ENCODE measurements at regions not wholly inside any gene's neighbourhood (a gene's known extent, or its start where the extent isn't known, plus 50 kb on each side); places are given as distances from the start of the nearest gene placed in this dataset.
A peak's percentile ranks its signal among the peaks of the same experiment; 100 is the strongest.
"Not testable (repeated sequence)": the region's sequence is repeated elsewhere in the genome, so short reads cannot be mapped to it uniquely, and the experiment has no call there.

DNA sequence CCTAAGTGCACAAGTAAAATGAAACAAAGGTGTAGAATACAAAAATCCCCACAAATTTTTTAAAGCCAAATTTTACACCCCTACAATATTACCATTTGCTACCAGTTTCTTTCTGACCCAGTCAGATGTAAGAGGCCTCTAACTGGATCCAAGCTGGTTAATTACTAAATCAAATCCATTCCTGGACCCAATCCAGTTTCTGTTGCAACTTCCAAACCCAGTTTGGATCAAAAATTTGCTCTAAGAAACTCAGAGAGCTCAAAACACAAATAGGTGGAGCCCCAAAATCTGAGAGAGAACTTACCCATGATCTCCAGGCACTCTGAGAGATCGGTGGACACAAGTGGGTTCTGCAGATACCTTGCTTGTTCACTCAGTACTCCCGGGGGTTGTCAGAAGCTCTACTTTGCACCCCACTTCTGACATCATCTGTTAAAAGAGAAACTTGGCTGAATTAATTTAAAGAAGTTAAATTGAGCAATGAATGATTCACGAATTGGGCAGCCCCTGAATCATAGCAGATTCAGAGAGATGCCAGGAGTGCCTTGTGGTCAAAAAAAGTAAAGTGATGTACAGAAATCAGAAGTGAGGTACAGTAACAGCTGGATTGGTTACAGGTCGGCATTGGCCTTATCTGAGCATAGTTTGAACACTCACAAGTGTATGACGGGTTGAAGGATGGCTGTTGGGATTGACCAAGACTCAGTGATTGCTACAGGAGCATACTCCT lies 448.0 kb downstream of the KCNT2 start:
- DNase-seq (ENCODE audit: low read depth): no peak

DNA sequence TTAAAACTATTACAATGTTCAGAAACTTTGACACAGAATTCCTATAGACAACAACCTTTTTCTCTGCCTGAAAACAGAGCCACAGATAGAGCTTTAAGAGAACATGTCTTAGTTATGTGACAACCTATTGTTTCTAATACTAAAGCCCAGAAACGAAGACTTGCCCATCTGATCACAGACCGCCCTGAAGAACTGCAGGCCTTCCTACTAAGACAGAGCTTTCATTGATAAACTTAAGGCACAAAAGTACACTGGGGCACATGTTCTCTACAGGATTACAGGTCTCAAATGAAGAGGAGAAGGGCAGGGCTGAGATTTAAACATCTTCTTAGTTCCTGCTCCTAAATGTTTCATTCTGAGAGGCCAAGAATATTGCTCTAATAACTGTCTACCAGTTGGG lies 452.7 kb downstream of the KCNT2 start:
- no peak for DNase-seq (ENCODE audit: low read depth)

DNA sequence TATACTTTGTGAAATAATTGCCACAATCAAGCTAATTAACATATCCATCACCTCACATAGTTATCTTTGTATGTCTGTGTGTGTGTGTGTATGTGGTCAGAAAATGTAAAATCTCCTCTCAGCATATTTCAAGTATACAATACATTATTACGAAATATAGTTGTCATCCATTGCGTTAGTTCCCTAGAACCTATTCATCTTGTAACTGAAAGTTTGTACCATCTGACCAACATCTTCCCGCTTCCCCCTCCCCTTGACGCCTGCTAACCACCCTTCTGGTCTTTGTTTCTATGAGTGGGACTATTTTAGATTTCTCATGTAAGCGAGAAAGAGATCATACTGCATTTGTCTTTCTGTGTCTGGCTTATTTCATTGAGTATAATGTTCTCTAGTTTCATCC lies 455.3 kb downstream of the KCNT2 start:
- DNase-seq (ENCODE audit: low read depth): no peak

DNA sequence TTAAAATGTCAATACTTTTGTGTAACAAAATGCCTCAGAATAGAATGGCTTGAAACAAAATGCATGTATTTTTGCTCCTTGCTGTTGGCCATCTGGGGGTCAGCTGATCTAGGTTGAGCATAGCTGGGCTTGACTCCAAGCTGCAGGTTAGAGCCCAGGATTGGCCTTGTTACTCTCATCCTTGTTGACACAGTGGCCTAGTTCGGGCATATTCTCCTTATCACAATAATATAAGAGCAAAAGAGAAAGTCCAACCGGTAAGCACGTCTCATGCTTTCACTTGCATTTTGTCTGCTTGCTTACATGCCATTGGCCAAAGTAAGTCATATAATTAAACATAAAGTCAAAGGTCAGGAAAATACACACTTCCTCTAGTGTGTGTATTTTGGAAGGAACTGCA lies 456.2 kb downstream of the KCNT2 start:
- no peak for DNase-seq (ENCODE audit: low read depth)

DNA sequence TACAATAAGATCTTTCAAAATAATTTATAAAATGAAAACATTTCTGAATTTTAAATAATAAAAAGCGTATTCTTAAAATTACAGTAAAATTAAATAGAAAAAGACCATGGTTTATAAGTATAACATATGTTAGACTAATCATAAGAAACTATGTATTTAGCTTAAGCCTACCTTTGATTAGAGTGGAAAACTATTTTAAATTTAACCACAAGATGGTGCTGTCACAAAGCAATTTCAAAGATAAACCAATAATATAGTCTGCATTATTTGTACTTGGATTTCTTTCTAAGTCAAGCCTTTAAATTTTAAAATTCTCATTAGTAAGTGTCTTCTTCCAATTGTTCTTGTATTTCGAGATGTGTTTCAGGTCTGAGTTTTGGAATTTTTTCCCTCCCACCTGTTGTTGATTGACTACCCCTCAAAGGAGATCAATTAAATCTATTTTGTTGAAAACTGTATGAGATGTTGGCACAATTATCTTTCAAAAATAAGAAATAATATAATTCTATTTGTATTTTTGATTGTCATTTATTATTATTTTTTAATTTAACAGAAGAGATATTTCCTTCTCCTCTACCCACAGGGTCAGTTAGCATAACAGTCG lies 459.8 kb downstream of the KCNT2 start:
- DNase-seq (ENCODE audit: low read depth): no peak

DNA sequence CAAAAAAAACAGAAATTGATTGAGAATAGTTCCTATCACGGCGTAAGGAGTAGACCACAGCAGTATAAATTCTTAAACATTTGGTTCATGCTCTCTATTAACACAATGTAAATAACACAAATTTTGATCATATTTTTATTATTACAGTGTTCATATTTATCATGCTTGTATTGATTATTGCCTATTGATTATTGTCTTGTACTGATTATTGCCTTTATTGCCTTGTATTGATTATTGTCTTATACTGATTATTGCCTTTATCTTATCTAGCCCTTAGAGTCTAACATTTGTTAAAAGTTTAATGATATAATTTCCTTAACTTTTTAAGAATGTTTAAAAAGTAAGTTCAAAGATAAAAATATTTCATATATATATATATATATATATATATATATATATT lies 460.7 kb downstream of the KCNT2 start:
- no peak for DNase-seq (ENCODE audit: low read depth)

DNA sequence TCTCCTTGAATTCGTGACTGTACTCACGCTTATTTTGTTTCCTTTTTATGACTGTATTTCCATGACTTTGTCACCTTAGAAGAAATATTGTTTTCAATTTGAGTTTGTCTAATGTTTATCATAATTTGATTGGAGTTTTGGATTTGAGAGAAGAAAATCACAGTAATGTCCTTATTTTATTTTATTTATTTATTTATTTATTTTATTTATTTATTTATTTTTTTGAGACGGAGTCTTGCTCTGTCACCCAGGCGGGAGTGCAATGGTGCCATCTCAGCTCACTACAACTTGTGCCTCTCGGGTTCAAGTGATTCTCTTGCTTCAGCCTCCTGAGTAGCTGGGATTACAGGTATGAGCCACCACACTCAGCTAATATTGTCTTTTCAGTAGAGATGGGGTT lies 463.1 kb downstream of the KCNT2 start:
- not testable (repeated sequence) for DNase-seq (ENCODE audit: low read depth)

DNA sequence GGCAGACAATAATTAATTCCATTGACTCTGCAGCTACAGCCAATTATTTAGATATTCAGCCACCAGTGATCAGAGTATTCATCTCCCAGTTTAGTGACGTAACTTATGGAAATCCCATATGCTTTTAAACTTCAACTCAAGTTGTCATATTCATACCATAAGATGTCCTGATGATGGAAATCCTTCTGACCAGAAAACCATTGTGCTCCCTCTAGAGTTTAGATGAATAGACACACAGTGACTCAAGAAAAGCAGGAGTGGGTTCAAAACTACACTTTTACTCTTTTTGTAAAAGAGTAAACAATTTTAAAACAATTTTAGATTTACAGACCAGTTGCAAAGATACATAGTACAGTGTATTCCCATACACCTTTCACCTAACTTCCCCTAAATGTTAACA lies 463.7 kb downstream of the KCNT2 start:
- DNase-seq (ENCODE audit: low read depth): no peak

DNA sequence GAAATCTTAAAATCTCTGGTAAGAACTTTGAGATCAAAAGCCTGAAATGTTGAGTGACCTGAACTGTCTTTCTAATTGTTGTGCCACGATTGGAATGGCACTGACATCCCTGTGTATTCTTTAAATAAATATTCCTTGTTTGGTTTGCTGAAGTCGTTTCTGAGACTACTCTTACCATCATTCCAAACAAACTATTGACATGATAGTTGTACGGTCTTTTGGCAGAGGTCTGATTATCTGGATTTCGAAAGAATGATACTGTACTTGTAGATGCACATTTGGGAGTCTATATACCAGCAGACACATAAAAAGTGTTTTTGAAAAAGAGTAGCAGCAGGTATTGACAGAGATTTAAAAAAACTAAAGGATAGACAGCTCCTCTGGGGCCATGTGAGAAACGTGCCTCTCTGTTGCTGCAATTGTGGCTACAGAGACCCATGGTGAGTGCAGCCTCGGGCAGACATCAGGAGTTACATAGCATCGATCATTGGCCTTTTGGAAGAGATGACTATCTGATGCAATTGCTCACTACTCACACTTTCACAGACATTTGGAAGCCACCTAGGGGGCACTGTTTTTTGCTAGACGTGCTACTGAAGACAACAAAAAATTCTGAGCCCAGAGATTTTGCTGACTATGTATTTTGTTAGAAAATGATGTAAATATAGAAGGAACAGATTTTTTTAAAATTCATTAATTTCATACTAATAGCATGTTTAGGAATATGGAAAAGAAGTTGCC lies 464.5 kb downstream of the KCNT2 start:
- DNase-seq (ENCODE audit: low read depth): no peak

DNA sequence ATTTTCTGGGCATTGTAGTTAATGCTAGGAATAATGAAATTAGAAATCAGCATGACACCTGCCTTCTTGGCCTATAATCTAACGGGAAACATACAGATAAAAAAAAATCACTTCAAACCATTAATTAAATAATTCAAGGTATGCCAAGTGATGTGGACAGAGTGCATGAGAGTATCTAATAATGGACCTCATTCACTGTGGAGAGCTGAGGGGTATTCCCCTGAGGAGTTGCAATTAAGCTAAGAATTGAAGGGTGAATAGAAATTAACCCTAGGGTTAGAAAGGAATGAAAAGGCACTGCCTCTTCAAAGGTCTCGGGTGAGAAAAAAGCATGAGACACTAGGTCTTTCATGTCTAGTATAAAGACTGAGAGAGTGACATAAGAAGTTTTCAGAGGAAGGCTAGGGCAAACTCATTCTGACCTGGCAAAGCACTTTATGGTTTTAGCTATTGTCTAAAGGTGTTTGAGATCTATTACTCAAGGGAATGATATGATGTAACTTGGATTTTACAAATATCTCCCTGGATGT lies 466.1 kb downstream of the KCNT2 start:
- DNase-seq (ENCODE audit: low read depth): no peak

DNA sequence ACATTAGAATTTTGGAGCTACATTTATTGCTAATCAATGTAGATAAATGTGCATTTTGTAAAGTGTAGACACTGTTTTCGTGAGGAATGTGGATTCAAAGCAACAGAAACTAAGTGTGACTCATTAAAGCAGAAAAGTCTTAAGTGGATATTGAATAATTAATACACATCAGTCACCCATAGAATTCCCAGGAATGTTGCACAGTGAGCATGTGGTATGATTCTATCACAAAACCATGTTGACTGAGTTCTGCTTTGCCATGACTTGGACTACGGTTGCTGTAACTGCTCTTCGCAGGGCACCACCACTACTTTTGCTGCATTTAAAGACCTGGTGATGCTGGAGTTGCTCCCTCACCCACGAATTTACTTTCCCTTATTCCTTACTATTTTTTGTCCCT lies 471.8 kb downstream of the KCNT2 start:
- DNase-seq (ENCODE audit: low read depth): no peak

DNA sequence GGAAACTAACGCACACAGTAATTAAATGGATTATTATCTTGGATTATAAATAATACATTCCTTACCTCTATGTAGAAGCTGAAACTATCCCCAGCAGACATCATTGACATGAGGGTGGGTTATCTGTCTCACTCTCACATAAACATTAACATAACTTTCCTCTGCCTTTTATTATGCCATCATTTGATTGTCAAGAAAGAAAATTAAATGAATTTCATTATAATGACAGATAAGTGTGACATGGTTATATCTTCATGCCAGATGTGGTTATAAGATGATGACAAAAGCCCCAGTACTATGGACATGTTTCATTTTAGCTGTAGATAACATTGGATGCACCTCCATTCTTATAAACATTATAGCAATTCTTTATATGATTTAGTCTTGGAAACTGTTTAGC lies 476.5 kb downstream of the KCNT2 start:
- DNase-seq (ENCODE audit: low read depth): no peak

DNA sequence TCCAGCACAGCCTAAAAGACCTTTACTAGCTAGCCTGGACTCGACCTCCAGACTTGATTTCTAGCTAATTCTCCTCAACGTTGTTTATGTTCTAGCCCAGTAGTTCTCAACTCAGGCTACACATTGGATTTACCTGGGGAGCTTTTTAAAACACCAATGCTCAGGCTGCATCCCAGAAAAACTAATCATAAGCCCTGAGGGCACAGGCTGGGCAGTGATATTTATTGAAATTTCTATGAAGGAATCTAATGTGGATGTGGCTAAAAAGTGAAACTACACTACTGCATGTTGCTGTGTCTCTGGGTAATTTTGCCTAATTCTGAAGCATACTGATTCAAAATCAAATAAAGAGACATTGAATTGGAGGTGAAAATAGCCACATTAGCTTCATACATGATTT lies 479.4 kb downstream of the KCNT2 start:
- DNase-seq (ENCODE audit: low read depth): no peak

DNA sequence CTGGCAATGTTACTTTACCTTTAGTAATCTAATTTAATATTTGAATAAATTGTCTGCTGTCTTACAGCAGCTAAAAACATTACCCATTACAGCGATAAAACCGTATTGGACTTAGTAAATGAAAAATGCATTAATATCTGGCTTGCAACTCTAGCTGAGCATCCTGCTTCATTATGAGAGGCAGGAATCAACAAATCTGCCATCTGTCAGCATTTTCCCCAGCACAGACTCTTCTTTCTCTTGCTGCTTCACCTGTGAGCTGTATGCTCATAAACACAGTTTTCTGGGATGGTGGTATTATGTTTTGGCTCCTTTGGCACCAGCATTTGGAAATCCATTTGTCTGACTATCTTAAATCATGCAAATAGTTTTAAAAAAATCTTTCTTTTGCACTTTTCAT lies 487.1 kb downstream of the KCNT2 start:
- DNase-seq (ENCODE audit: low read depth): no peak

DNA sequence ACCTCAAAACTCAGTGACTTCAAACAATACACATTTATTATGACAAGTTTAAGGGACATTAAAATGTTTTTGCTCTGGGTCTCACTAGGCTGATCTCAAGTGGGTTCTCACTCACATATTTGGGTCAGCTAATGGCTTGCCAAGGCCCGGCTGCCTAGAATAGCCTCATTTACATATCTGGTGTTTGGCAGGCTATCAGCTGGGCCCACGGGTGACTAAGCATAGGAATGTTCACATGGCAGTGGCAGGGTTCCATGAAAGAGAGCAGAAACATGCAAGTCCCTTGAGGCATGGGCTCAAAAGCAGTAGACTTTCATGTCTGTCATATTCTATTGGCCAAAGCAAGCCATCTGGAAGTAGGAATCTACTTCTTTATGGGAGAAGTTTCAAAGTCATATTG lies 492.6 kb downstream of the KCNT2 start:
- peak; percentile 61 for DNase-seq (ENCODE audit: low read depth)

DNA sequence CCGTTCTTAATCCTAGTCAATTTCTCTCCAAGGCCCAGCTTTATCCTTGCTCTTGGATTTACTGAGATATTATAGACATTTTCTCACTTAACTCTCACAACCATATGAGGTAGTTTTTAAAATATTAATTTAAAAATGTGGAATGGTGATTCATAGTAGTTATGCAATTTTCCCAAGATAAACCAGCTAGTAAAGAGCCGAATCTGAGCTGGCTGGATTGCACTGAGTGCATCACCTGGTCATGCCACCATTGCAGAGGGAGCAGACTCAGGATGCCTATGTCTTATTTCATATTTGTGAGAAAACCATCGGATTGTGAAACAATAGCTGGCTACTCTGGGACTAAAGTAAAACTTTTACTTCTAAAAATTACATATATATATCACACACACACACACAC lies 494.0 kb downstream of the KCNT2 start:
- DNase-seq (ENCODE audit: low read depth): no peak

DNA sequence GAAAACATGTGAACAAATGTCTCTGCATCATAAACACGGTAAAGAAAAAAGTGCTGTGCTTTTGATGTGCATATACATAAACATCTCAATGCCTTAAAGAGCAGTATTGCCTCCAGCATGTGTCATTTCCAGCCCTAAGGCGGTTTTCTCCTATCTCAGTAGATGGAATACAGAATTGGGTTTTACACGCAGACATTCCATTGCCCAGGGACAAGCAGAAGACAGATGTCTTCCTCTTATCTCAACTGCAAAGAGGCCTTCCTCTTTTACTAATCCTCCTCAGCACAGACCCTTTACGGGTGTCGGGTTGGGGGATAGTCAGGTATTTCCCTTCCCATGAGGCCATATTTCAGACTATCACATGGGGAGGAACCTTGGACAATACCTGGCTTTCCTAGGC lies 499.2 kb downstream of the KCNT2 start:
- DNase-seq (ENCODE audit: low read depth): not testable (repeated sequence)

DNA sequence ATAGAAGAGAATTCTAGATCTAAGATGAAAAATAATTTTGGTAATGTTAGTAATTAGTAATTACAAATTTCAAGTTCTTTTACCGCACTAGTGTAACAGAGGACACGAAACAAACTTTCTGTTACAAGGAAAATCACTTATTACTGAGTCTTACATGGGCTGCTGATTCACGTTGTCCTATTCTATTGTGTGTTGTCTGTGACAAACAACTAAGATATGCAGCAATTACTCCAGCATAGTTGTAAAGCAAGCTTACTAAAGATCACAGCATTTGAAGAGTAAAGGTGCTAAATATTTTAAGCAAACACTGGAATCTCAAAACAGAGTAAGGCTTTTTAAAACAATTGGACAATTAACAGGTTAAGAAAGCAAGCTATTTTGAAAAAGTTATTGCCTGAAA lies 502.3 kb downstream of the KCNT2 start:
- no peak for DNase-seq (ENCODE audit: low read depth)

DNA sequence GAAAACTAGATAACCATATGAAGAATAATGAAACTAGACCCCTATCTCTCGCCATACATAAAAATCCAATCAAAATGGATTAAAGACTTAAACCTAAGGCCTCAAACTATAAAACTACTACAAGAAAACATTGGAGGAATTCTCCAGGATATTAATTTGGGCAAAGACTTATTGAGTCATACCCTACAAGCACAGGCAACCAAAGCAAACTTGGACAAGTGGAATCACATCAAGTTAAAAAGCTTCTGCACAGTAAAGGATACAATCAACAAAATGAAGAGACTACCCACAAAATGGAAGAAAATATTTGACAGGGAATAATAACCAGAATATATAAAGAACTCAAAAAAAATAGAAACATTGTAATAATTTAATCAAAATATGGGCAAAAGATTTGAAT lies 505.4 kb downstream of the KCNT2 start:
- no peak for DNase-seq (ENCODE audit: low read depth)

DNA sequence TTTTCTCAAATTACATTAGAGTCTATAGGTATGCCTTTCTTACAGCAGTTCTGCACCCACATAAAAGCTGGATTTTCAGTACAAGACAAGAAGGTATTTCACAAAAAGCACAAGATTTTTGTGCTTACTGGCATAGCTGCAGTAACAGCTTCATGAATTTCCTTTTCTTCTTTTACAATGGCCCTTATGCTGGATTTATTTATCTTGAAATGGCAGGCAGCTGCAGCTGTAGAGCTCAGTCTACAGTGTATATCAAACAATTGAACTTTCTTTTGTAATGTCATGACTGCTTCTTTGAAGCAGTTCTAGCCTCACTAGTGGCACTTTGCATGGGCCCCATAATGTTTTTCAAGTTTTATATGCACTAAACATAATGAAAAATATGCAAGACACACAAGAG lies 510.2 kb downstream of the KCNT2 start:
- no peak for DNase-seq (ENCODE audit: low read depth)

DNA sequence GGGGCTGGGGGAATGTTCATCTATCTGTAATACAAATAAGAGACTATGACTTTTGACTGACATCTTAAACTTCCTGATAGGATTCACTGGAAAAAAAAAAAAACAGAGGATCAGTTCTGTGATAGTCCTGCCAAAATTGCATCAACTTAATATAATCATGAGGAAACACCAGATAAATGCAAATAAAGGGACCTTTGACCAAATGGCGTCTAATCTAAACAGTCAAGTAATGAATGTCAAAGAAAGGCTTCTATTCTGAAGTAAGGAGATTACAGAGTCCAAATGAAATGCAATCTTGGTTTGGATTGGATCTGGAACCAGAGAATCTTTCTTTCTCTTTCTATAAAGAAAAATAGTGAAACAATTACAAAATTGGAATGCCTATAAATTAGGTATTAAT lies 513.4 kb downstream of the KCNT2 start:
- DNase-seq (ENCODE audit: low read depth): no peak

DNA sequence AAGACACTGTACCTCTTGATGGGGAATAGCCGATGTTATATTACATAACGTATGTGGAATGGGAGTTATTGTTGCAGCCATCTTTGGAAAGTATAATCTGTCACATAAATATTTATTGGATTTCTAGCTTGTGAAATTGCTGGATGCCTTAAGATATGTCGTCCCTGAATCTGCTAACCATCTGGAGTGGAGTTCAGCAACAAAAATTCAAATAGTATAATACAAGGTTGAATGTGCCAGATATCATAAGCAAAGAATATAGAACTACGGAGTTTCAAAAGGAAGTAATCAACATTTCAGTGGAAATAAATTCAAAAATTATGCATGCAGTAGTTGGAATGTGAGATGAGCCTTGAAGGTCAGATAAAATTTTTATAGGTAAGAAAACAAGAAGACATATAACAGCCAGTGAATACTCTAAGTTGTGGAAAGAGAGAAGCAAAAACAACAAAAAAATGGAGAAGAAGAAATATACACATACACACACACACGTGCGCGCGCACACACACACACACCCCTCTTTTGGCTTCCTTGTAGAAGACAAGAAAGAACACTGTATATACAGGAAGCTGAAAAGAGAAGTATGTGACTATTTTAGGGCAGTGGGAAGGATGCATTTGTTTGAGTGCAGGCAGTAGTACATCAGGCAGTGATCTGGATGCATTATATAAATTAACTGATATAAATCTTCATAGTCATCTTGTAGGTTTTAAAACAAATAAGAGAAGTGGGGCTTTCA lies 516.7 kb downstream of the KCNT2 start:
- no peak for DNase-seq (ENCODE audit: low read depth)

DNA sequence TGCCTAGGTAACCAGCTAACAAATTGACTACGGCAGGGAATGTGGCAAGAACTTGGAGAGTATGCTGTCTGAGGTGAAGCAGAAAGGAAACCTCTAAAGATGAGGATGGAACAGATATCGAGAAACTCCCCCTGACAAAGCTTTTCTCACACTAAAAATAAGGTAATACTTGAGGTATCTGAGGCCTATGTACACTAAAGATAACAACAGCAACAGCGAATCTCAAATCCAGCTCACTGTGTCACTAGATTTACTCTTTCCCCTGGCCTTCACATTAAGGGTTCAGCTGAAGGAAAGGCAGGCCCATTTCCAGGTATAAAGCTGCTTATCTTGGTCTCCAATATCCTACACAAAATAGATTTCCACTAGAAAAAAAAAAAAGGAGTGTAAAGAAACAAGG lies 518.0 kb downstream of the KCNT2 start:
- DNase-seq (ENCODE audit: low read depth): no peak

Measured in HS-27A (cell line).